ENCODE measurements at regions not wholly inside any gene's neighbourhood (a gene's known extent, or its start where the extent isn't known, plus 50 kb on each side); places are given as distances from the start of the nearest gene placed in this dataset.

- no peak for DNase-seq (ENCODE audit: low read depth)
Observed at GRCh38 chr1:119308130-119308700, 60.4 kb upstream of the HAO2 start.

DNA sequence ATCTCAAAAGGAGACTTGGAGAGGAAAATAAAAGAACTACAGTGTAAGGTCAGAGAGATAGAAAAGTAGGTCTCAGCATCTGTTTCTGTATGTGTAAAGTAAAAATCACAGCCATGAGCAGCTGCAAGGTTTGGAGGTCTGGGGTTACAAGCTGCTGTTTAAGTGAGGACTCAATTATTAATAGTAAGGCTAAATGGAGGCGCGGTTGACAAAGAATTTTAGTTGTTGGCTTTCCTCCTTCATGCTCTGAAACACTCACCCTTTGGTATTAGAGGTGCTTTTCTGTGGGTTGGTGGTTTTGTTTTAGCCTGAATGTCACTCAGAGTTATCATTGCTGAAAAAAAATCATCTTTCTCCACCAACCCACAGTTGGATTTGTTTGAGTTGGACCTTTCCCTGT lies 59.8 kb upstream of the HAO2 start:
- no peak for DNase-seq (ENCODE audit: low read depth)

DNA sequence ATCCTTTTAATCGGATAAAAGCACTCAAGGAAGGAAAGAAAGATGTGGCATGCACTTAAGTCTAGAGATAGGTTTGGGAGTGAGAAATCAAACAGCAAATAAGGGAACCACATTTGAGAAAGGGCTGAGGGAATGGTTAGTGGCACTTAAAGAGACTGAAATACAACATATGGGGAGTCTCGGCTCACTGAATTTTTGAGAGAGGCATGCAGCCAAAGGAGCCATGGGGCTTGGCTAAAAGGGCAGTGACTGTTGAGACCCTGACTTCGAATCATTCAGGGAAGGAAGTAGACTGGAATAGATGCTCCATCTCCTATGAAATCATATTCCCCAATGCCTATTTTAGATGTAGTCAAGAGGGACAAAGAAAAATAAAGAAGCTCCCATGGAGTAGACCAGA lies 58.3 kb upstream of the HAO2 start:
- no peak for DNase-seq (ENCODE audit: low read depth)

DNA sequence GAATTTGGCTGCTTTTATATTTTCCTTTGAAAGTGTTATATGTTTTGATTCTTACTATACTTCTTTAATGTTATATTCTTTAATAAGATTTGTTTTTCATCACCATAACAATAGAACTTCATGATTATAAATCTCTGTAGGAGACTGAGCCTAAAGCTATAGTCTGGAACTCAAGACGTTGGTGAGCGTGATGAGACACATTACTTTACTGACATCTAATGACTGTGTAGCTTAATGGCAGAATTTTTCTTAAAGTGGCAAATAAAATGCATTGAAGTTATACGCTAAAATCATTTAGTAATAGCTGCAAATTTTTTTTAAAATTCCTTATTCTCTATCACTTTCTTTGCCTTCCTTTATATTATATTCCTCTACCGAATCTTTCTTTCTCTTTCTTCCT lies 56.1 kb upstream of the HAO2 start:
- DNase-seq (ENCODE audit: low read depth), result no peak

DNA sequence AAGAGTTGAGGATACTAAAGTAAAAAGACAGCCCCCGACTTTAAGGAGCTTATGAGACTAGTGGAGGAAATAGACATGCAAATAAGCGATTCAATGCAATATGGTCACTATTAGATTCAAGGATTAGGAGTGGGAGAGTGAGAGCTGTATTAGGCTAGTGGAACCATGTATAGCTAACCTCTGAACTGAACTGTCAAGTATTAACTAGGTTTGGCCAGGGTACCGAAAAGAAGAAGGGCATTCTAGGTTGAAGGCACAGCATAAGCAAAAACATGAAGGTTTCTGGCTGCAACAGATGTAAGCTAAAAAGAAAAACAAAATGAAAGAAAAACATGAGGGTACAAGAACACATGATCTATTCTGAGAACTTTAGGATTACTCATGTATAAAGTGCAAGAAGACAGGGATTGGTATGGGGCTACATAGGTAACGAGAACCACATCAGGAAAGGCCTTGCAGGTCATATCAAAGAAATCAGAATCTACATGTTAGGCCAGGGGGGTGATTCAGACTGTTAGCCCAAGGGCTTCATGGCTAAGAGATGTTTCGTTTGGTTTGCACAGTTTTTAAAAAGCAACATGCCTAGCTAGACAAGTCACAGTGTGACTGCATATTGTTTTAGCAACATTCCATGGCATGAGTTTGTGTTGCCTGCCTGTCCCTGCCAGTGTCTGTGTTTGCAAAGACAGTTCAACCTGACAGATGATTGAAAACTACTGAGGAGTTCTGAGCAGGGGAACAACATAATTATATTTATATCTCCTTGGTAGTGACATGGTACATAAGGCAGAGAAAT lies 54.4 kb upstream of the HAO2 start:
- DNase-seq (ENCODE audit: low read depth), result no peak

- no peak for DNase-seq (ENCODE audit: low read depth)
Observed at GRCh38 chr1:119316870-119317416, 51.6 kb upstream of the HAO2 start.

GRCh38 chr1:119318466-119319309 lies 49.9 kb upstream of the HAO2 start:
- no peak for DNase-seq (ENCODE audit: low read depth)
